ENCODE measurements at regions not wholly inside any gene's neighbourhood (a gene's known extent, or its start where the extent isn't known, plus 50 kb on each side); places are given as distances from the start of the nearest gene placed in this dataset.
"Not testable (repeated sequence)": the region's sequence is repeated elsewhere in the genome, so short reads cannot be mapped to it uniquely, and the experiment has no call there.

DNA sequence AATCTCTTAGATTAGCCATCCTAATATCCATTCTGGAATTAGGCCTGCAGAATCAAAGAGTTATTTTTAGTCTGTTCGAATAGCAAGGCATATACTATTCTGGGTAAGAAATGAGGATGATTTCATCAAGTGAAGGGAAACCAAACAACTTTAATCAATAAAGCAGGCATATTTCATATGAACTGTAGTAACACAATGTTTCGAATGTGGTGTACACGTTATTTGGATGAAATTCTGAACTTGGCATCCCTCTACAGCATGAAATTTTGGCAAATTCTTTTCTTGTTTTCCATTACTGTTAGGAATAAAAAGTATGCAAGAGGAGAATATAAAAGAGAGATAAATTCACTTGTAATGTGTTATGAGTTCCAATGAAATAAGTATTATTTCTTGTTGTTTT lies 1233.3 kb upstream of the SEL1L start:
- Mint-ChIP-seq H3K4me3 (no peak overlapping the region), H3K4me1 (no peaks in the 10 kb centered on the region), H3K27me3 (no peaks in the 10 kb centered on the region), H3K9me3 (ENCODE audit: low read depth) (peaks cover 11% of the 10 kb centered on the region), H3K27ac (no peak overlapping the region), H3K36me3 (no peaks in the 10 kb centered on the region)
- ATAC-seq (no peak), DNase-seq (no peak)
- CTCF ChIA-PET, result no interaction called here

DNA sequence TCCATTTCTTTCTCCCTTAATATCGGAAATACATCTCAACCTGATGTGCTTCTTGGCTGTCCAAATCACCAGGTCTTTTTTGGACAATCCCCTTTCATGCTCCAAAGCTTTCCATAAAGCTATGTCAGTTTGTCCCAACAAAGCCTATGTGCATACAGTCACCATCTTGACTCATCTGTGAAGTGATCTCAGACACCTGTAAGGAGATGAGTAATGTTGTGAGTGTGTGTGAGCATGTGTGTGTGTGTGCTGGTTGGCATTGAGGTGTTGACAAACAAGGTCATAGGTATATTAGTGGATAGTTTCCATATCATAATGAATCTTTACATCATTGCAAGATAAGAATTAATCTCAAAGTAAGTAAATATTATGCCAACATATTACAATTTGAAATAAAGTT lies 1243.3 kb upstream of the SEL1L start:
- H3K4me3 Mint-ChIP-seq, result no peak overlapping the region
- H3K27ac Mint-ChIP-seq, result no peak overlapping the region
- no peaks in the 10 kb centered on the region for H3K36me3 Mint-ChIP-seq
- H3K27me3 Mint-ChIP-seq, result no peaks in the 10 kb centered on the region
- DNase-seq (no peak), ATAC-seq (no peak)
- H3K4me1 Mint-ChIP-seq, result no peaks in the 10 kb centered on the region
- peaks cover 13% of the 10 kb centered on the region for H3K9me3 Mint-ChIP-seq (ENCODE audit: low read depth)
- CTCF ChIA-PET, result no interaction called here

DNA sequence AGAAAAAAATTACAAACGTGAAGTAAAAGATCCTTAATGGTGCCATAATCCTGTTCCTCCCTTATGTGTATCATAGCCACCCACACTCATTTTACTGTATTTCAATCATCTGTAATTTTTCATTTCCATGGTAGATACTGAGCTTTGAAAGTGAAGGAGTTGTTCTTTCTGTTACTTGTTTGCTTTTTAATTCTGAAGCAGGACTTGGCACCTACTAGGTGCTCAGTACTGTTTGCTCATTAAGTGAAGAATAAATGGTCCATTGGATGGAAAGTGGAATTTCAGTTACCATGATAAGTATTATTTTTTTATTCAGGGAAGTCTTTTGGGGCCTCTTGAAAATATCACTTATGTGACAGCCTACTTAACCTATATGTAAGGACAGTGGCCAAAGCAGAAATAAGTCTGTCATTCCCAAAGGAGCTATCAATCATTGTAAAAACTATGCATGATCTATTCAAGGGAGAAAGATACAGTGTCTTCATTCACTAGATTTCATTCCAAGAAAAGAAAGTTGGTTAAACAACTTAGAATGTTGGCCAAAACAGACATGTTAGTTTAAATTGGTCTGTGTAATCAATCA lies 1244.4 kb upstream of the SEL1L start:
- peaks cover 10% of the 10 kb centered on the region for H3K9me3 Mint-ChIP-seq (ENCODE audit: low read depth)
- no peaks in the 10 kb centered on the region for H3K27me3 Mint-ChIP-seq
- DNase-seq, result no peak
- ATAC-seq, result no peak
- CTCF ChIA-PET, result no interaction called here
- H3K4me3 Mint-ChIP-seq, result no peak overlapping the region
- no peaks in the 10 kb centered on the region for H3K36me3 Mint-ChIP-seq
- H3K4me1 Mint-ChIP-seq, result no peaks in the 10 kb centered on the region
- H3K27ac Mint-ChIP-seq, result no peak overlapping the region

DNA sequence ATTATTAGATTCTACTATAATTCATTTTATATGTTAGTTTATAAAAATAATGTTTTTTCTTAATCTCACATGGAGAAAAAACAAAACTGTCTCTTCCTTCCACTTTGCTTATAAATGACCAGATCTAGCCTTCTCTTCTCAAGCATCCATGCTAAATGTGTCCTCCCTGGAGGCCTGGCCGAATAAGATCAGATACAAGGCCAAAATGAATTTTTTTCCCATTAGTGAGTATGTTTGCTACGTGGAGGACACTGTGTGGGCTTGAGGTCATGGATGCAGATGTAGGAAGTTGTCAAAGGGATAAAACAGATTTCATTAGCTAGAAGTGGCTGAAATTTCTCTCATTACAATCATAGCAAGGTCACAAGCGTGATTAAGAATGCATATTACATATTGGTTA lies 1244.9 kb upstream of the SEL1L start:
- H3K9me3 Mint-ChIP-seq (ENCODE audit: low read depth), result peaks cover 10% of the 10 kb centered on the region
- H3K4me1 Mint-ChIP-seq, result no peaks in the 10 kb centered on the region
- ATAC-seq (no peak), DNase-seq (no peak)
- H3K36me3 Mint-ChIP-seq, result no peaks in the 10 kb centered on the region
- CTCF ChIA-PET, result no interaction called here
- no peak overlapping the region for H3K27ac Mint-ChIP-seq
- H3K27me3 Mint-ChIP-seq, result no peaks in the 10 kb centered on the region
- H3K4me3 Mint-ChIP-seq, result no peak overlapping the region

DNA sequence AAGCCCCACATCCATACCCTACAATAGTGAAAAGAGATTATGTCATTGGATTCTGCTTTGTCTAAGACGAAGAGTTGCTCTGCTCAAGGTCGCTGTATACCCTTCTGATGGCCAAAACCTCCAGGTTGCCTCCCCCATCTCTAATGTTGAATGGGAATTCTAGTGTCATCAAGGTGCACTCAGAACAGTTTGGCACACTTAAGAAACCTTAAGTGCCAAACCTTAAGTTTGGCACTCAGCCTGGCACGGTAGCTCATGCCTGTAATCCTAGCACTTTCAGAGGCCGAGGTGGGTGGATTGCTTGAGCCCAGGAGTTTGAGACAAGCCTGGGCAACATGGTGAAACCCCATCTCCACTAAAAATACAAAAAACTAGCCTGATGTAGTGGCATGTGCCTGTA lies 1245.6 kb upstream of the SEL1L start:
- no peaks in the 10 kb centered on the region for H3K27me3 Mint-ChIP-seq
- H3K9me3 Mint-ChIP-seq (ENCODE audit: low read depth), result peaks cover 10% of the 10 kb centered on the region
- H3K4me1 Mint-ChIP-seq, result no peaks in the 10 kb centered on the region
- no peak for DNase-seq
- no peak for ATAC-seq
- CTCF ChIA-PET, result no interaction called here
- no peak overlapping the region for H3K27ac Mint-ChIP-seq
- H3K4me3 Mint-ChIP-seq, result no peak overlapping the region
- no peaks in the 10 kb centered on the region for H3K36me3 Mint-ChIP-seq

DNA sequence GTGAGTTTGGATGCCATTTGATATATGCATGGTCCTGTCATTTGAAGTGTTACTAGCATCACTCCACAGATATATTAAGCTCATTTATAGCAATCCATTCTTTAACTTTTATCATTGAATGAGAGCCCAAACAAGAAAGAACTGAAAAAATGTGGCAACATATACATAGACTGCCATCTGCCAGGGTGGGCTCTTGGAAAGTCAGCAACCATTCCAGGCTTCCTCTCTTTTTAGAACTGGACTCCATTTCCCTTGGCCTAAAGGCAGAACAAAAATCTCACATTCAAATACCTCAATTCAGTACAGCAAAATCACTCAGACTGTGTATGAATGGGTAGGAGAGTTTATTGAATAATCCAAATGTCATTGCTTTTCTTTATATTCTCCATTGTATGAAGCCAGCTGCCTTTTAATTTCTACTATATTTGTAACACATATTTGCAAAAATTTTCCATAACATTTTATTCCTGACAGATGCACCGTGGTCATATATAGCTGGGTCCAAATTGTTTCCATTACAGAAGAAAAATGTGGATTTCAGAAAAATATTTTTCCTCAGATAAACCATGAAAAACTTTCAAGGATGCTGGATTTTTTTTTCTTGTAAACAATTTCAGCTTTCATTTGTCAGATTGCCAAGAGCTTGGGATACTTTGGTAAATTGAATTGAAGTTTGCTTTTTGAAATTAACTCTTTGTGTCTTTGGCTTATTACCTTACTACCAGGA lies 1252.3 kb upstream of the SEL1L start:
- no peaks in the 10 kb centered on the region for H3K4me1 Mint-ChIP-seq
- no peaks in the 10 kb centered on the region for H3K36me3 Mint-ChIP-seq
- CTCF ChIA-PET, result no interaction called here
- no peak overlapping the region for H3K27ac Mint-ChIP-seq
- no peak for DNase-seq
- H3K9me3 Mint-ChIP-seq (ENCODE audit: low read depth), result peaks cover 17% of the 10 kb centered on the region
- no peak for ATAC-seq
- H3K4me3 Mint-ChIP-seq, result no peak overlapping the region
- H3K27me3 Mint-ChIP-seq, result no peaks in the 10 kb centered on the region

DNA sequence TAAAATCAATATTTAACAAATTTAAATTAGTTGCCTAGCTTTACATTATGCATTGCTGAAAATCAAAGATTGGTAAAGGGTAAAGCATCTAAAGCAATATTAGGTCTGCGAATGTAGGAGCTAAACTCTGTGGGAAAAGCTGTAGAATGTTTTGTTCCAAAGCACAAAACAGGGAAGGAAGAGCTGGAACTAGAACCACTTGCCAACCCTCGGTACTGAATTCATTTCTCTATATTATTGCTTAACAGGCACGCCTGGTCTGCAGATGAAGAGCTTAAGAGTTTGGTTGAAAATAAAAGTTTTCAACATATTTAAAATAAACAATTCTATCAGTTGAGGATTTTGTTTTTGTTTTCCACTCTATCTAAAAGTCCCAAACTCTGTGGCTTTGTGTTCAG lies 1252.8 kb upstream of the SEL1L start:
- Mint-ChIP-seq H3K4me3 (no peak overlapping the region), H3K27me3 (no peaks in the 10 kb centered on the region), H3K27ac (no peak overlapping the region), H3K36me3 (no peaks in the 10 kb centered on the region), H3K4me1 (no peaks in the 10 kb centered on the region), H3K9me3 (ENCODE audit: low read depth) (peaks cover 13% of the 10 kb centered on the region)
- CTCF ChIA-PET, result no interaction called here
- ATAC-seq, result no peak
- no peak for DNase-seq

DNA sequence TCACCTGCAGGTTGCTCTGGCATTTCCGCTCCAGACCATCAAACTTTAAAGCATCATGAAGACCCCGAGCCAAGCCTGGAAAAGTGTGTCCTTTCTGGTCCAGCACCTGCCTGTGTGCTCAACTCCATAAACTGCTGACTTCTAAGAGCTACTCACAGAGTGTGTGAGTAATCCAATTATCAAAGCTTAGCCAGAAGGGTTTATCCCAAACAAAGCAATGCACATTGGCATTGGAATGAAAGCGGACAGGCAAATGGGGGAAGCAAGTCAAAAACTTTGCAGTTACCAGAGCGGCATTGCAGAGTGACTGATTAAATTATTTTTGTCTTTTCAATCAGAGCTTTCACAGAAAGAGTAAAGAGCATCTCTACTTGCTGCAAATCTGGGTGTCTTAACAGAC lies 1262.4 kb upstream of the SEL1L start:
- peaks cover 9% of the 10 kb centered on the region for H3K9me3 Mint-ChIP-seq (ENCODE audit: low read depth)
- no peaks in the 10 kb centered on the region for H3K4me1 Mint-ChIP-seq
- DNase-seq (no peak), ATAC-seq (no peak)
- H3K36me3 Mint-ChIP-seq, result no peaks in the 10 kb centered on the region
- no peak overlapping the region for H3K27ac Mint-ChIP-seq
- no peaks in the 10 kb centered on the region for H3K27me3 Mint-ChIP-seq
- no peak overlapping the region for H3K4me3 Mint-ChIP-seq
- CTCF ChIA-PET, result no interaction called here

DNA sequence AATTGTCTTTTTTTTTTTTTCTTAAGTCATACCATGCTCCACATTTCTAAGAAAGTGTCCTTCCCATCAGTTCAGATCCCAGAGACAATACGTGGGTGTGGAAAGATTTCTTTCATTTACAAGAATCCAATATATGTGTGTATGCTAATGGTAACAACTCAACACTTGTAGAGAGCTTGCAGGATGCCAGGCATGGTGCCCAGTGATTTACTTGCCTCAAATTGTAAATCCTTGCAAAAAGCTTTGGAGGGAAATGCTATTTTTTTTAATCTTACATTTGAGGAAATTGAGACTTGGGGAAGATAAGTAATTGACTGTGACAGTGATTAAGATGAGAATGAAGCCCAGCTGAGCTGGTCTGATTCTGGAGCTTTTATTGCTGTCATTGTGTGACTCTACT lies 1264.6 kb upstream of the SEL1L start:
- H3K27me3 Mint-ChIP-seq, result no peaks in the 10 kb centered on the region
- H3K36me3 Mint-ChIP-seq, result no peaks in the 10 kb centered on the region

DNA sequence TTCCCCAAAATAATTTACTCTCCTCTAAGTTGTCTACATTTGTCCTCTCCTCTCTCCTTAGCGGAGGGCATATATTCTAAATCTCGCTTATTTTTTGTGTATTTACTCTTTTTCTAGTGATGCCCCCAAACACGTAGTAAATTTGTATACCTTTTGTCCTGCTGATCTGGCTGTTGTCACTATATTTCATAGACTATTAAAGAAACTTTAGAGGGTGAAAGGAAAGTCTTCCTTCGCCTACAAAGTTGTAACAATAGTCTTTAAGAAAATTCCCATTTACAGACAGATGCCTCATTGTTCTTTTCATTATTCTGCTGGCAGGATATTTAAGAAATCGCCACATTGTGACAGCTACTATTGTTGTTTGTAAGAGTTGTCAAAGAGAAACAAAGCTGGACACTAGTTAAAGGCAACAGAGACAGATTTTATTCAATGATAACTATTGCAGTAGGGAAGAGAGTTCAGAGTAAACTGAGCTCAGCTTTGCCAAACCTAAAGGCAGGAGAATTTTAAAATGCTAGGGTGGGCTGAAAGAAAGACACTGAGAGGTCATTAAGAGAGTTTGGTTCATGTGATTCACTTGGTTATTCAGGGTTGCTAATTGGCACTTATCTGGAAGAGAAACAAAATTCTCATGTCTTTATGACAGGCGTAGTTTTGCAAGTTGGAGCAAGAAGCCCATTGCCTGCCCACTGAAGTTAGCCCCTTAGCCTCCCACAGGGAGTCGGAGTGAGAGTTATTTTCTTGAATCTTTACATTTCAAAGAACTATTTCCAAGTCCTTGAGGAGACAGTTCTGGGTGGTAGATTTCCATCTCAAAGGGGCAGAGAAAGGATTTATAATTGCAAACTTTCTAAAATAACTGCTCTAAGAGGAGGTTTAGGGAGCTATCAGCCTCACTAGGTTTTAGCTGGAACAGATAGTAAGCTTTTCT lies 1272.5 kb upstream of the SEL1L start:
- CTCF ChIA-PET, result no interaction called here
- H3K4me1 Mint-ChIP-seq, result no peaks in the 10 kb centered on the region
- H3K27ac Mint-ChIP-seq, result no peak overlapping the region
- no peak overlapping the region for H3K4me3 Mint-ChIP-seq
- ATAC-seq (no peak), DNase-seq (no peak)
- H3K9me3 Mint-ChIP-seq (ENCODE audit: low read depth), result no peaks in the 10 kb centered on the region
- no peaks in the 10 kb centered on the region for H3K27me3 Mint-ChIP-seq
- no peaks in the 10 kb centered on the region for H3K36me3 Mint-ChIP-seq

More for the DNA sequence above, 1264.6 kb upstream of the SEL1L start:
- H3K4me3 Mint-ChIP-seq, result no peak overlapping the region
- H3K9me3 Mint-ChIP-seq (ENCODE audit: low read depth), result peaks cover 9% of the 10 kb centered on the region
- ATAC-seq (no peak), DNase-seq (no peak)
- CTCF ChIA-PET, result no interaction called here
- H3K4me1 Mint-ChIP-seq, result no peaks in the 10 kb centered on the region
- H3K27ac Mint-ChIP-seq, result no peak overlapping the region

DNA sequence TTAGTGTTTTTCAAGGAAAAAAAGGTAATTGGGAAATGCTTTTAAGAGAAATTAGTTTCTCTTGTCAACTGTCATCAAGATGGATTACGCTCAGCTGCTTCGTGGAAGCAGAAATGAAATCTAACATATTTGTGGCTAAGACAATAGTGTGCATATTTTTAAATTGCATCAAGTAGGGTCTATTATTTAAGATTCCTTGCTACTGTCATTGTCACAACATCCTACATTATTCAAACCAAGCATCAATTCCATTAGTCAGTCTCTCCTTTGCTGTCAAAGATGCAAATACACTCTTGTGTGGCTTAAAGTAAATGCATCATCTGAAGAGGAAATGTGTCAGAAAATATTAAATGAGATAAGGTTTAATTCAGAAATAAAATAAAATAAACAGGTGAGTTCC lies 1277.6 kb upstream of the SEL1L start:
- CTCF ChIA-PET, result no interaction called here

DNA sequence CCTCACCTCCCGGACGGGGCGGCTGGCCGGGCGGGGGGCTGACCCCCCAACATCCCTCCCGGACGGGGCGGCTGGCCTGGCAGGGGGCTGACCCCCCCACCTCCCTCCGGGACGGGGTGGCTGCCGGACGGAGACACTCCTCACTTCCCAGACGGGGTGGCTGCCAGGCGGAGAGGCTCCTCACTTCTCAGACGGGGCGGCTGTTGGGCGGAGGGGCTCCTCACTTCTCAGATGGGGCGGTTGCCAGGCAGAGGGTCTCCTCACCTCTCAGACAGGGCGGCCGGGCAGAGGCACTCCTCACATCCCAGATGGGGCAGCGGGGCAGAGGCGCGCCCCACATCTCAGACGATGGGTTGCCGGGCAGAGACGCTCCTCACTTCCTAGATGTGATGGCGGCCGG lies 1280.7 kb upstream of the SEL1L start:
- CTCF ChIA-PET; H3K9me3 Mint-ChIP-seq (ENCODE audit: low read depth); H3K36me3 Mint-ChIP-seq; H3K27me3 Mint-ChIP-seq; H3K27ac Mint-ChIP-seq; ATAC-seq; DNase-seq; H3K4me1 Mint-ChIP-seq; H3K4me3 Mint-ChIP-seq: not testable (repeated sequence)

More for the DNA sequence above, 1277.6 kb upstream of the SEL1L start:
- Mint-ChIP-seq H3K4me3 (no peak overlapping the region), H3K4me1 (no peaks in the 10 kb centered on the region), H3K27me3 (no peaks in the 10 kb centered on the region), H3K36me3 (no peaks in the 10 kb centered on the region), H3K27ac (no peak overlapping the region), H3K9me3 (ENCODE audit: low read depth) (no peaks in the 10 kb centered on the region)
- no peak for ATAC-seq
- DNase-seq, result no peak

DNA sequence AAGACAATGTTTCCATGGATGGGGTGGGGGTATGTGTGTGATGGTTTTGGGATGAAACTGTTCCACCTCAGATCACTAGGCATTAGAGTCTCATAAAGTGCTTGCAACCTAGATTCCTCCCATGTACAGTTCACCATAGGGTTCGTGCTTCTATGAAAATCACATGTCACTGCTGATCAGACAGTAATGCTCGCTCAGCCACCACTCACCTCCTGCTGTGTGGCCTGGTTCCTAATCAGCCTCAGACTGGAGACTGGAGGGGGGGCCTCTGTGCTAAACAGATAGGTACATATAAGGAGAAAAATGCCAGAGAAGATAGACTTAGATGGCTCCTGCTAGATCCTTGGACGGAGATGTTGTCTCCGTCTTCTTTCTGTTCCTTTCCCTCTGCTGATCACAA lies 1296.9 kb upstream of the SEL1L start:
- CTCF ChIA-PET, result no interaction called here
- Mint-ChIP-seq H3K36me3 (no peaks in the 10 kb centered on the region), H3K27me3 (no peaks in the 10 kb centered on the region), H3K27ac (no peak overlapping the region), H3K4me3 (no peak overlapping the region), H3K9me3 (ENCODE audit: low read depth) (peaks cover 2% of the 10 kb centered on the region), H3K4me1 (no peaks in the 10 kb centered on the region)
- DNase-seq (no peak), ATAC-seq (no peak)

Data from activated CD8-positive, alpha-beta memory T cell treated with anti-CD3 and anti-CD28 coated beads, Interleukin-2, amount 10 ng/mL, durations not matched to agents 7 days and 5 days (primary cell).